Astrocyte of the spinal cord (primary cell): ENCODE measurements at regions not wholly inside any gene's neighbourhood (a gene's known extent, or its start where the extent isn't known, plus 50 kb on each side); places are given as distances from the start of the nearest gene placed in this dataset.

Source experiments
- DNase-seq: peaks from one replicate; pipeline ENCODE4 v3.0.0; 2011; ENCODE audit warnings: low read depth, low spot score
- H3K4me3 ChIP-seq: 2 replicates; pipeline ENCODE4 v1.5.1; 2011; ENCODE audit warnings: low read depth, mild to moderate bottlenecking, low read length, moderate library complexity
- CTCF ChIP-seq: IDR thresholded peaks from 2 replicates; pipeline ENCODE4 v1.5.1; 2012; ENCODE audit warnings: low read depth, mild to moderate bottlenecking, low read length, inconsistent platforms
- in situ Hi-C: cut with HindIII; loops from 2 replicates; pipeline ENCODE4 v1.10.0; 2017; ENCODE audit warnings: low sequenced_read_pairs

GRCh38 chr3:145533696-145534095 lies 627.3 kb downstream of the PLOD2 start:
- DNase-seq = no peak
- no peak for TF ChIP-seq CTCF
- H3K4me3 ChIP-seq = no peak overlapping the region
- in situ Hi-C loops = no loop called here

- no peak overlapping the region for H3K4me3 ChIP-seq
- in situ Hi-C loops = no loop called here
- TF ChIP-seq CTCF = no peak
- DNase-seq = no peak
Observed at GRCh38 chr3:145536461-145536860, 624.5 kb downstream of the PLOD2 start.

GRCh38 chr3:145550522-145550921 lies 610.5 kb downstream of the PLOD2 start:
- no peak for TF ChIP-seq CTCF
- no peak for DNase-seq
- in situ Hi-C loops = no loop called here
- no peak overlapping the region for H3K4me3 ChIP-seq

GRCh38 chr3:145557405-145557804 lies 603.6 kb downstream of the PLOD2 start:
- TF ChIP-seq CTCF = no peak
- DNase-seq = peak; percentile 91
- no peak overlapping the region for H3K4me3 ChIP-seq
- in situ Hi-C loops = no loop called here

GRCh38 chr3:145578471-145578870 lies 582.5 kb downstream of the PLOD2 start:
- in situ Hi-C loops = no loop called here
- H3K4me3 ChIP-seq = no peak overlapping the region
- no peak for TF ChIP-seq CTCF
- DNase-seq = no peak

GRCh38 chr3:145581694-145582093 lies 579.3 kb downstream of the PLOD2 start:
- TF ChIP-seq CTCF = no peak
- in situ Hi-C loops = no loop called here
- H3K4me3 ChIP-seq = no peak overlapping the region
- DNase-seq = no peak

GRCh38 chr3:145604851-145605250 lies 556.1 kb downstream of the PLOD2 start:
- DNase-seq = no peak
- no peak for TF ChIP-seq CTCF
- no peak overlapping the region for H3K4me3 ChIP-seq
- in situ Hi-C loops = no loop called here
